Kidney epithelial cell (primary cell): ENCODE measurements at regions not wholly inside any gene's neighbourhood (a gene's known extent, or its start where the extent isn't known, plus 50 kb on each side); places are given as distances from the start of the nearest gene placed in this dataset.

Source experiments
- DNase-seq: peaks from one replicate; pipeline ENCODE4 v3.0.0-alpha.2; 2010; ENCODE audit warnings: low read depth
- H3K27me3 ChIP-seq: 2 replicates; pipeline ENCODE4 v1.6.0; 2011; ENCODE audit warnings: low read length; ENCODE audit not compliant: control insufficient read depth, insufficient read depth
- H3K36me3 ChIP-seq: 2 replicates; pipeline ENCODE4 v1.5.1; 2011; ENCODE audit warnings: low read length; ENCODE audit not compliant: control insufficient read depth, insufficient read depth
- H3K4me3 ChIP-seq: 2 replicates; pipeline ENCODE4 v1.5.1; 2011; ENCODE audit warnings: low read depth, mild to moderate bottlenecking, control low read depth, low read length
- TF ChIP-seq, protein P1 (sequence below): IDR thresholded peaks from 2 replicates; pipeline ENCODE4 v1.5.1; 2011; ENCODE audit warnings: mild to moderate bottlenecking, moderate library complexity, low read length, control low read depth, inconsistent platforms; ENCODE audit not compliant: insufficient read depth, poor library complexity, severe bottlenecking

DNA sequence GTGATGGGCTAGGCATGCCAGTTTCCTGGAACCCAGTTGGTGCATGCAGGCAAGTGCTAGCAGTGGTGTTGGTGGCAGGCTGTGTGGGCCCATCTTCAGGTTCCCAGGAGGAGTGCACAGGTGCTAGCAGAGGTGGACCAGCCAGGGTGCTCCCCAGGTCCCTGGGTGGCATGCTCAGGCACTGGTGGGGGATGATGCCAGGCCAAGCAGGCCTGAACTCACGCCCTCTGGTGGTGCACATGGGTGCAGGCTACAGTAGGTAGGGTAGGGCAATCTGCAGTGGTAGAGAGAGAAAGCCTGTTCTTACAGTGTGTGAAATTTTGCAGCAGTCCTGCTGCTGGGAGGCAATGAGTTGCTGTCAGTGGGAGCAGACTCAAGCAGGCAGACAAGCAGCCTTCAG, 1651.8 kb downstream of the DPP10 start:
- no peak for DNase-seq
- TF ChIP-seq, protein P1, sequence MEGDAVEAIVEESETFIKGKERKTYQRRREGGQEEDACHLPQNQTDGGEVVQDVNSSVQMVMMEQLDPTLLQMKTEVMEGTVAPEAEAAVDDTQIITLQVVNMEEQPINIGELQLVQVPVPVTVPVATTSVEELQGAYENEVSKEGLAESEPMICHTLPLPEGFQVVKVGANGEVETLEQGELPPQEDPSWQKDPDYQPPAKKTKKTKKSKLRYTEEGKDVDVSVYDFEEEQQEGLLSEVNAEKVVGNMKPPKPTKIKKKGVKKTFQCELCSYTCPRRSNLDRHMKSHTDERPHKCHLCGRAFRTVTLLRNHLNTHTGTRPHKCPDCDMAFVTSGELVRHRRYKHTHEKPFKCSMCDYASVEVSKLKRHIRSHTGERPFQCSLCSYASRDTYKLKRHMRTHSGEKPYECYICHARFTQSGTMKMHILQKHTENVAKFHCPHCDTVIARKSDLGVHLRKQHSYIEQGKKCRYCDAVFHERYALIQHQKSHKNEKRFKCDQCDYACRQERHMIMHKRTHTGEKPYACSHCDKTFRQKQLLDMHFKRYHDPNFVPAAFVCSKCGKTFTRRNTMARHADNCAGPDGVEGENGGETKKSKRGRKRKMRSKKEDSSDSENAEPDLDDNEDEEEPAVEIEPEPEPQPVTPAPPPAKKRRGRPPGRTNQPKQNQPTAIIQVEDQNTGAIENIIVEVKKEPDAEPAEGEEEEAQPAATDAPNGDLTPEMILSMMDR = no peak
- Histone ChIP-seq H3K4me3 (no peak overlapping the region), H3K36me3 (no peaks in the 10 kb centered on the region), H3K27me3 (no peaks in the 10 kb centered on the region)

DNA sequence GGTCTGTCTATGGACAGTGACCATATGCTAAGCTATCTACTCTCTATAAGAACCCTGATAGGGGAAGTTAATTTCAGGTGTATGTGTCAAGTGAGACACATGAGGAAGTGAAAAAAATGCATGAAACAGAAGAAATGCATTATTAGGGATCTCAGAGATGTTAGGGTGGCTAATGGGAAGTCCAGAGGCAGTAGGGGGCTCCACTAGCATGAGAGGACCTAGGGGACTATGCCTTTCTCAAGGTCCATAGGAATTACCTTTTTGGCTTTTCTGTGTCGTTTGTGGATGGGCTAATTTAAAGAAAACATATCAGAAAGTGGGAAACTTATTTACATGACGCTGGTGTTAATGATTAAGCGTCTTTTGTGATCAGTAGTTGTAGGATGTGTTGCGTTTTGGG, 1653.2 kb downstream of the DPP10 start:
- DNase-seq = no peak
- TF ChIP-seq, protein P1 = no peak
- Histone ChIP-seq H3K27me3 (no peaks in the 10 kb centered on the region), H3K36me3 (no peaks in the 10 kb centered on the region), H3K4me3 (no peak overlapping the region)

DNA sequence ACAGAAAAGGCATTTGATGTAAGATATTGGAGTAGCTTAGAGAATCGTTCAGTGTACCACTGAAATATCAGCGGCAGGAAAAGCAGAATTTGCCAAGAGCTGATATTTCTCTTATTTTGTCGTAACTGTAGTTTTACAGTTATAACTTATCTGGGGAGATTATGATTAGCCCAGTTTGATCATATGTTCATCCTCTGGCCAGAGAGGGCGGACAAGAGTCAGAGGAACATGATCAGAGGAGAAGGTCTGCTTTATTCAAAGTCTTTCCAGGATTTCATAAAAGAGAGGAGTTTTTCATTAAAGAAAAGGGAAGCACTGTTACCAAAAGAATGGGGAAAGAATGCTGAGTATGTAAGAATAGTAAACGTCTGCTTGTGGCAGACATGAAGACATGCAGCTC, 1655.6 kb downstream of the DPP10 start:
- Histone ChIP-seq H3K27me3 (no peaks in the 10 kb centered on the region), H3K4me3 (no peak overlapping the region), H3K36me3 (no peaks in the 10 kb centered on the region)
- TF ChIP-seq, protein P1 = no peak
- DNase-seq = no peak

DNA sequence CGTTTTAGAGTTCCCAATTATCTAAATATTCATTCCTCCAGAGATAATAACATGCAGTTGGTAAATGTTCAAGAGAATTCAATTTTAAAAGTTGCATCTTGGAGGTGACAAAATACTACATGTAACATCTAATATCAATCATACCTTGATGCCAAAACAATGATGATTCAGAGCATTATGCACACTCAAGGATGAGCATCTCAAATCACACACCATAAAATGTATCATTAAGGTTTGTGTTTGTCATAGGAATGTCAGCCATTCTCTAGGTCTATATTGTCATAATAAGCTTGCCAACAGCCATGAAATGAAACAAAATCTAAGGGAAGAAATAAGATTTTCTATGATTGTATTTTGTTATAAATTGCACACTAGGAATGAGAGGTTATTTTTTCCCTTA, 1667.0 kb downstream of the DPP10 start:
- H3K4me3 ChIP-seq = no peak overlapping the region
- DNase-seq = no peak
- no peaks in the 10 kb centered on the region for H3K27me3 ChIP-seq
- TF ChIP-seq, protein P1 = no peak
- H3K36me3 ChIP-seq = no peaks in the 10 kb centered on the region

DNA sequence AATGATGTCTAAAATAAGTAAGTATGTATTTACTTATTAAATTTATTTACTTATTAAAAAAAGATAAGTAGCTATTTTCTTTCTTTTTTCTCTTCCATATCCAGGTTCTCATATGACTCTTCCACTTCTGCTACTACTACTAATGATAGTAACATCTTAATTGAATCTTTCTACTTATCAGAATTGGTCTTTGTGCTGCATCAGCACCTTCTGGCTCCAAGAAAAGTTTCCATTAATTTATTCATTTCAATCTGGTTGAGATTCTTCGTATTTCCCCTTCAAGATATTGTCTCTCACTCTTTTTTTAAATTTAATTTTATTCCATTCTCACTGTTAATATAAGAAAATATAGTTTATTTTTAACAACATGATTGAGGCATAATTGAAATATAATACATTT, 1675.4 kb downstream of the DPP10 start:
- no peak for DNase-seq
- Histone ChIP-seq H3K27me3 (no peaks in the 10 kb centered on the region), H3K4me3 (no peak overlapping the region), H3K36me3 (no peaks in the 10 kb centered on the region)
- TF ChIP-seq, protein P1 = no peak

DNA sequence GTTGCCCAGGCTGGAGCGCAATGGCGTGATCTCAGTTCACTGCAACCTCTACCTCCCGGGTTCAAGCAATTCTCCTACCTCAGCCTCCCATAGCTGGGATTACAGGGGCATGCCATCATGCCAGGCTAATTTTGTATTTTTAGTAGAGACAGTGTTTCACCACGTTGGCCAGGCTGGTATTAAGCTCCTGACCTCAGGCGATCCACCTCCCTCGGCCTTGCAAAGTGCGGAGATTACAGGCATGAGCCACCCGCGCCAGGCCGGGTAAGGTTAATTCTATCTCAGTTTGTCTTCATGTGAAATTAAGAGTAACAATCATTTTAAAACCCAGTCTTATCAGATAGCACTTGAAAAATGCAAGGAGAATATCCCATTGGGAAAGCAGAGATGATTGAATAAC, 1681.7 kb upstream of the DDX18 start:
- TF ChIP-seq, protein P1 = no peak
- DNase-seq = no peak

More for the DNA sequence above, 1681.7 kb upstream of the DDX18 start:
- no peaks in the 10 kb centered on the region for H3K36me3 ChIP-seq
- no peak overlapping the region for H3K4me3 ChIP-seq
- no peaks in the 10 kb centered on the region for H3K27me3 ChIP-seq
